SK-N-MC (cell line): ENCODE measurements at regions not wholly inside any gene's neighbourhood (a gene's known extent, or its start where the extent isn't known, plus 50 kb on each side); places are given as distances from the start of the nearest gene placed in this dataset.

Source experiments
- EZH2 ChIP-seq: fragments of 200-600 bp; sonication (generic); IDR thresholded peaks from one replicate; pipeline ENCODE4 v1.6.1; 2017; ENCODE audit warnings: antibody characterized with exemption
- POLR2AphosphoS5 ChIP-seq: IDR thresholded peaks from 2 replicates; pipeline ENCODE4 v1.6.1; 2012; ENCODE audit warnings: mild to moderate bottlenecking, low read depth, low read length, borderline replicate concordance

DNA sequence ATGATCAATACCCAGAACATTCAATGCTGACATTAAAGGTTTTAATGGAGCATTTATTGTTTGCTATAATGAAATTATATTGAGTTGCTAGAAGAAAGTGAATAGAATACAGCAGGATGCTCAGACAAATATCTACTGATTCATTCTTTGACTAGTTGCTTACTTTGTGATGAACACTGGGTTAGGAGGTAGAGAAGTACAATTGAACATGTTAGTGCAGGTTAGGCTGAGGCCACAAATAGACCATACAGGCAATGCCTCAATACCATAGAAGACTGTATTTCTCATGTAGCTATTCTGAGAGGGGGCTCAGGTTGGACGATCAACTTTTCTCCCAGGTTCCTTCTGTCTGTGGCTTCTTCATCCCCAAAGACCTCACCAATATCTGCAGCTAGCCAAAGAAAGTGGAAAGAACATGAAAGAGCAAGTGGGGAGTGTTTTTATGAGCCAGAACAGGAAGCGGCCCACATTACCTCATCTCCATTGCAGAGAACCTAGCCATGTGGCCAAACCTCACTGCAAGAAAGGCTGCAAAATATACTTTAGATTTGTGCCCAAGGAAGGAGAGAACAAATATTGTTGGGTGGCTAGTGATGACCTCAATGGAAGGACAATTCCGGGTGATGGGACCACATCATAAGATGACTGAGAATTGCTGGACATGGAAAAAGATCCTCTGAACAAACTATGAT, 180.3 kb upstream of the GATB start:
- TF ChIP-seq EZH2 (no peak), POLR2AphosphoS5 (no peak)
